ENCODE measurements at regions not wholly inside any gene's neighbourhood (a gene's known extent, or its start where the extent isn't known, plus 50 kb on each side); places are given as distances from the start of the nearest gene placed in this dataset.

- TF ChIP-seq, protein P1, sequence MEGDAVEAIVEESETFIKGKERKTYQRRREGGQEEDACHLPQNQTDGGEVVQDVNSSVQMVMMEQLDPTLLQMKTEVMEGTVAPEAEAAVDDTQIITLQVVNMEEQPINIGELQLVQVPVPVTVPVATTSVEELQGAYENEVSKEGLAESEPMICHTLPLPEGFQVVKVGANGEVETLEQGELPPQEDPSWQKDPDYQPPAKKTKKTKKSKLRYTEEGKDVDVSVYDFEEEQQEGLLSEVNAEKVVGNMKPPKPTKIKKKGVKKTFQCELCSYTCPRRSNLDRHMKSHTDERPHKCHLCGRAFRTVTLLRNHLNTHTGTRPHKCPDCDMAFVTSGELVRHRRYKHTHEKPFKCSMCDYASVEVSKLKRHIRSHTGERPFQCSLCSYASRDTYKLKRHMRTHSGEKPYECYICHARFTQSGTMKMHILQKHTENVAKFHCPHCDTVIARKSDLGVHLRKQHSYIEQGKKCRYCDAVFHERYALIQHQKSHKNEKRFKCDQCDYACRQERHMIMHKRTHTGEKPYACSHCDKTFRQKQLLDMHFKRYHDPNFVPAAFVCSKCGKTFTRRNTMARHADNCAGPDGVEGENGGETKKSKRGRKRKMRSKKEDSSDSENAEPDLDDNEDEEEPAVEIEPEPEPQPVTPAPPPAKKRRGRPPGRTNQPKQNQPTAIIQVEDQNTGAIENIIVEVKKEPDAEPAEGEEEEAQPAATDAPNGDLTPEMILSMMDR (conservative IDR thresholded peaks at IDR 0.05; ENCODE audit: low read depth, low read length) = no peak
- no peak for TF ChIP-seq EZH2 (IDR thresholded peaks at IDR 0.05; ENCODE audit: borderline replicate concordance, low read depth, low read length, poor library complexity, severe bottlenecking)
- H3K36me3 ChIP-seq (ENCODE audit: insufficient read depth, low read length, poor library complexity, severe bottlenecking) = no peaks in the 10 kb centered on the region
- intact Hi-C loops (cut with micrococcal nuclease; ENCODE audit: unreplicated experiment) = no loop called here
- ChIA-PET POLR2A (ENCODE audit: low non-redundant PET) (no interaction called here), CTCF (no interaction called here)
- H3K4me3 ChIP-seq (ENCODE audit: low read depth, low read length, poor library complexity, severe bottlenecking) = no peak overlapping the region
- no peaks in the 10 kb centered on the region for H3K9me3 ChIP-seq (ENCODE audit: low read depth, low read length, poor library complexity, severe bottlenecking)
- DNase-seq (ENCODE audit: low spot score) = no peak
- no peaks in the 10 kb centered on the region for H3K27me3 ChIP-seq (replicated peaks; ENCODE audit: insufficient read depth, low read depth, low read length, poor library complexity)
- no peaks in the 10 kb centered on the region for H3K4me1 ChIP-seq (ENCODE audit: insufficient read depth, low read length, poor library complexity, severe bottlenecking)
- H3K27ac ChIP-seq (ENCODE audit: low read depth, low read length, poor library complexity, severe bottlenecking) = no peak overlapping the region
- no TSS peak for BruUV-seq (replicated peaks)
Measured at GRCh38 chr9:90309809-90310520, 332.7 kb downstream of the DIRAS2 start.

- POLR2A ChIA-PET (ENCODE audit: low non-redundant PET) = no interaction called here
- Histone ChIP-seq H3K4me3 (ENCODE audit: low read depth, low read length, poor library complexity, severe bottlenecking) (no peak overlapping the region), H3K27me3 (replicated peaks; ENCODE audit: insufficient read depth, low read depth, low read length, poor library complexity) (no peaks in the 10 kb centered on the region), H3K27ac (ENCODE audit: low read depth, low read length, poor library complexity, severe bottlenecking) (no peak overlapping the region), H3K4me1 (ENCODE audit: insufficient read depth, low read length, poor library complexity, severe bottlenecking) (no peaks in the 10 kb centered on the region), H3K36me3 (ENCODE audit: insufficient read depth, low read length, poor library complexity, severe bottlenecking) (no peaks in the 10 kb centered on the region), H3K9me3 (ENCODE audit: low read depth, low read length, poor library complexity, severe bottlenecking) (no peaks in the 10 kb centered on the region)
- CTCF ChIA-PET = no interaction called here
- DNase-seq (ENCODE audit: low spot score) = no peak
- intact Hi-C loops (cut with micrococcal nuclease; ENCODE audit: unreplicated experiment) = no loop called here
- TF ChIP-seq EZH2 (IDR thresholded peaks at IDR 0.05; ENCODE audit: borderline replicate concordance, low read depth, low read length, poor library complexity, severe bottlenecking) = no peak
- BruUV-seq (replicated peaks) = no TSS peak
Measured at GRCh38 chr9:90310521-90310876, 332.1 kb downstream of the DIRAS2 start.

GRCh38 chr9:90311811-90312210 lies 330.8 kb downstream of the DIRAS2 start:
- no peak overlapping the region for H3K4me3 ChIP-seq (ENCODE audit: low read depth, low read length, poor library complexity, severe bottlenecking)
- no peaks in the 10 kb centered on the region for H3K4me1 ChIP-seq (ENCODE audit: insufficient read depth, low read length, poor library complexity, severe bottlenecking)
- H3K27ac ChIP-seq (ENCODE audit: low read depth, low read length, poor library complexity, severe bottlenecking) = no peak overlapping the region
- ChIA-PET CTCF (no interaction called here), POLR2A (ENCODE audit: low non-redundant PET) (no interaction called here)
- TF ChIP-seq, protein P1 (conservative IDR thresholded peaks at IDR 0.05; ENCODE audit: low read depth, low read length) = no peak
- no peak for TF ChIP-seq EZH2 (IDR thresholded peaks at IDR 0.05; ENCODE audit: borderline replicate concordance, low read depth, low read length, poor library complexity, severe bottlenecking)
- no peaks in the 10 kb centered on the region for H3K27me3 ChIP-seq (replicated peaks; ENCODE audit: insufficient read depth, low read depth, low read length, poor library complexity)
- H3K9me3 ChIP-seq (ENCODE audit: low read depth, low read length, poor library complexity, severe bottlenecking) = no peaks in the 10 kb centered on the region
- no TSS peak for BruUV-seq (replicated peaks)
- no peaks in the 10 kb centered on the region for H3K36me3 ChIP-seq (ENCODE audit: insufficient read depth, low read length, poor library complexity, severe bottlenecking)
- intact Hi-C loops (cut with micrococcal nuclease; ENCODE audit: unreplicated experiment) = no loop called here
- no peak for DNase-seq (ENCODE audit: low spot score)

- Histone ChIP-seq H3K9me3 (ENCODE audit: low read depth, low read length, poor library complexity, severe bottlenecking) (no peaks in the 10 kb centered on the region), H3K27me3 (replicated peaks; ENCODE audit: insufficient read depth, low read depth, low read length, poor library complexity) (no peaks in the 10 kb centered on the region), H3K4me3 (ENCODE audit: low read depth, low read length, poor library complexity, severe bottlenecking) (no peak overlapping the region), H3K4me1 (ENCODE audit: insufficient read depth, low read length, poor library complexity, severe bottlenecking) (no peaks in the 10 kb centered on the region), H3K27ac (ENCODE audit: low read depth, low read length, poor library complexity, severe bottlenecking) (no peak overlapping the region), H3K36me3 (ENCODE audit: insufficient read depth, low read length, poor library complexity, severe bottlenecking) (no peaks in the 10 kb centered on the region)
- ChIA-PET CTCF (no interaction called here), POLR2A (ENCODE audit: low non-redundant PET) (no interaction called here)
- DNase-seq (ENCODE audit: low spot score) = no peak
- intact Hi-C loops (cut with micrococcal nuclease; ENCODE audit: unreplicated experiment) = no loop called here
- TF ChIP-seq, protein P1 (conservative IDR thresholded peaks at IDR 0.05; ENCODE audit: low read depth, low read length) = no peak
- no peak for TF ChIP-seq EZH2 (IDR thresholded peaks at IDR 0.05; ENCODE audit: borderline replicate concordance, low read depth, low read length, poor library complexity, severe bottlenecking)
- no TSS peak for BruUV-seq (replicated peaks)
Measured at GRCh38 chr9:90322296-90322695, 320.3 kb downstream of the DIRAS2 start.
